ENCODE measurements at regions not wholly inside any gene's neighbourhood (a gene's known extent, or its start where the extent isn't known, plus 50 kb on each side); places are given as distances from the start of the nearest gene placed in this dataset.

DNA sequence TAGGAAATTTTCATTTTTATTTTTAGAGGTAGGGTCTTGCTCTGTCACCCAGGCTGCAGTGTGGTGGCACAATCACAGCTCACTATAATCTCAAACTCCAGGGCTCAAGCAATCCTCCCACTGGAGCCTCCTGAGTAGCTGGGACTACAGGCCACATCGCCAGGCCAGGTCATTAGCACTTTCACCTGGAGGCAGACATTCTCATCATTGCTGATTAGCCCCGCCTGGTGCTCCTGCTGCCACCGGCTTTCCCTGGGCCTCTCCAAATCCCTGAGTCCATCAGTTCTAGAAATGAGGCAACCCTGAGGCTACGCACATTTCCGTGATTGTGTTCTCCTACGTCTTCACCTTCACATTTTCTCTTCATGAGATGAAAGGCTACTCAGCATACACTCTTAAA is 607.7 kb upstream of the NRSN1 start:
- POLR2A ChIA-PET (ENCODE audit: unreplicated experiment) = interaction anchor here (0.7 kb wide), 1 partner anchor 589 kb away, joined by 4 read pairs; no protein-coding TSS in a partner anchor
- CTCF ChIA-PET = no interaction called here
- no TSS peak for BruUV-seq (replicated peaks)
- no peak overlapping the region for H3K4me2 ChIP-seq
- no peaks in the 10 kb centered on the region for H3K27me3 ChIP-seq (ENCODE audit: insufficient read depth, low read depth)
- H3K27ac ChIP-seq = no peak overlapping the region
- H3F3A ChIP-seq (ENCODE audit: insufficient read depth, low read depth) = no peaks in the 10 kb centered on the region
- no peaks in the 10 kb centered on the region for H3K4me1 ChIP-seq (replicated peaks; ENCODE audit: insufficient read depth)
- H3K9me3 ChIP-seq (ENCODE audit: insufficient read depth, low read depth) = no peaks in the 10 kb centered on the region
- no peak for DNase-seq
- TF ChIP-seq EZH2 (IDR thresholded peaks at IDR 0.05; ENCODE audit: low read depth) = no peak
- no peak for TF ChIP-seq CTCF (conservative IDR thresholded peaks at IDR 0.05)
- no peak overlapping the region for H2AFZ ChIP-seq
- no peaks in the 10 kb centered on the region for H4K20me1 ChIP-seq (ENCODE audit: insufficient read depth)
- no peaks in the 10 kb centered on the region for H3K79me2 ChIP-seq (ENCODE audit: low read depth)
- no peaks in the 10 kb centered on the region for H3K36me3 ChIP-seq (ENCODE audit: low read depth)
- H3K9me2 ChIP-seq (ENCODE audit: insufficient read depth) = no peaks in the 10 kb centered on the region
- H3K4me3 ChIP-seq = no peak overlapping the region
- intact Hi-C loops (cut with micrococcal nuclease; ENCODE audit: unreplicated experiment) = no loop called here

GRCh38 chr6:23522792-23523547 is 603.0 kb upstream of the NRSN1 start:
- Histone ChIP-seq H3K9me2 (ENCODE audit: insufficient read depth) (no peaks in the 10 kb centered on the region), H3K27ac (no peak overlapping the region), H3K4me1 (replicated peaks; ENCODE audit: insufficient read depth) (no peaks in the 10 kb centered on the region), H3F3A (ENCODE audit: insufficient read depth, low read depth) (no peaks in the 10 kb centered on the region), H3K4me2 (no peak overlapping the region), H3K36me3 (ENCODE audit: low read depth) (no peaks in the 10 kb centered on the region), H2AFZ (no peak overlapping the region), H3K4me3 (no peak overlapping the region), H3K9me3 (ENCODE audit: insufficient read depth, low read depth) (no peaks in the 10 kb centered on the region), H4K20me1 (ENCODE audit: insufficient read depth) (no peaks in the 10 kb centered on the region), H3K79me2 (ENCODE audit: low read depth) (no peaks in the 10 kb centered on the region), H3K27me3 (ENCODE audit: insufficient read depth, low read depth) (no peaks in the 10 kb centered on the region)
- intact Hi-C loops (cut with micrococcal nuclease; ENCODE audit: unreplicated experiment) = no loop called here
- CTCF ChIA-PET = no interaction called here
- POLR2A ChIA-PET (ENCODE audit: unreplicated experiment) = no interaction called here
- no TSS peak for BruUV-seq (replicated peaks)
- no peak for DNase-seq
- TF ChIP-seq CTCF (conservative IDR thresholded peaks at IDR 0.05) = no peak
- TF ChIP-seq EZH2 (IDR thresholded peaks at IDR 0.05; ENCODE audit: low read depth) = no peak

- H3K4me2 ChIP-seq = no peak overlapping the region
- no peaks in the 10 kb centered on the region for H3K9me3 ChIP-seq (ENCODE audit: insufficient read depth, low read depth)
- no peaks in the 10 kb centered on the region for H3K9me2 ChIP-seq (ENCODE audit: insufficient read depth)
- H3K4me3 ChIP-seq = no peak overlapping the region
- H3K36me3 ChIP-seq (ENCODE audit: low read depth) = no peaks in the 10 kb centered on the region
- intact Hi-C loops (cut with micrococcal nuclease; ENCODE audit: unreplicated experiment) = no loop called here
- H4K20me1 ChIP-seq (ENCODE audit: insufficient read depth) = no peaks in the 10 kb centered on the region
- no peaks in the 10 kb centered on the region for H3F3A ChIP-seq (ENCODE audit: insufficient read depth, low read depth)
- CTCF ChIA-PET = no interaction called here
- BruUV-seq (replicated peaks) = no TSS peak
- no peak for TF ChIP-seq EZH2 (IDR thresholded peaks at IDR 0.05; ENCODE audit: low read depth)
- TF ChIP-seq CTCF (conservative IDR thresholded peaks at IDR 0.05) = no peak
- H3K27ac ChIP-seq = no peak overlapping the region
- POLR2A ChIA-PET (ENCODE audit: unreplicated experiment) = no interaction called here
- no peaks in the 10 kb centered on the region for H3K79me2 ChIP-seq (ENCODE audit: low read depth)
- no peaks in the 10 kb centered on the region for H3K4me1 ChIP-seq (replicated peaks; ENCODE audit: insufficient read depth)
- no peak overlapping the region for H2AFZ ChIP-seq
- DNase-seq = no peak
- H3K27me3 ChIP-seq (ENCODE audit: insufficient read depth, low read depth) = no peaks in the 10 kb centered on the region
Measured at GRCh38 chr6:23523771-23524170, 602.2 kb upstream of the NRSN1 start.
